AG08395 (cell line): ENCODE measurements at regions not wholly inside any gene's neighbourhood (a gene's known extent, or its start where the extent isn't known, plus 50 kb on each side); places are given as distances from the start of the nearest gene placed in this dataset.
A peak's percentile ranks its signal among the peaks of the same experiment; 100 is the strongest.

ENCODE experiments used
- DNase-seq: peaks from one replicate; pipeline ENCODE4 v3.0.0; 2012; ENCODE audit warnings: mixed read lengths, low spot score

GRCh38 chr18:43482136-43482535 lies 204.8 kb upstream of the SYT4 start:
- no peak for DNase-seq

GRCh38 chr18:43482600-43482999 lies 205.3 kb upstream of the SYT4 start:
- DNase-seq: no peak

DNA sequence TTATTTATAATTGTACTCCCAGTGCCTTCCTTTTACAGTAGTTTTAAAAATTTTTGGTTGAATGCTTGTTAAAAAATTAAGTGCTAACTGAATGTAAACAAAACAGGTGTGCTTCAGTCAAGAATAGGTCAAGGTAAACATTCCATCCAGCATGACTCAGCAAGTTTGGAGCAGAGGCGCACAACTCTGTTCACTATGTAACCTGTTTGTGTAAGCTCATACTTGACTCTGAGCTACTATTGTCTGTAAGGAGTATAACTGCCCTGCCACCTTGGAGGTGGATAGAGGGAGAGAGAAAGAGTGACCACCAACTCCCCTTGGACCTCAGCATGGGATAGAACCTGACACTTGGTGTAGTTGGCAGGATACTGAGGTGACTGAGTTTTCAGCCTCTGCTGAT lies 207.4 kb upstream of the SYT4 start:
- DNase-seq: no peak

GRCh38 chr18:43485545-43485963 lies 208.3 kb upstream of the SYT4 start:
- no peak for DNase-seq

DNA sequence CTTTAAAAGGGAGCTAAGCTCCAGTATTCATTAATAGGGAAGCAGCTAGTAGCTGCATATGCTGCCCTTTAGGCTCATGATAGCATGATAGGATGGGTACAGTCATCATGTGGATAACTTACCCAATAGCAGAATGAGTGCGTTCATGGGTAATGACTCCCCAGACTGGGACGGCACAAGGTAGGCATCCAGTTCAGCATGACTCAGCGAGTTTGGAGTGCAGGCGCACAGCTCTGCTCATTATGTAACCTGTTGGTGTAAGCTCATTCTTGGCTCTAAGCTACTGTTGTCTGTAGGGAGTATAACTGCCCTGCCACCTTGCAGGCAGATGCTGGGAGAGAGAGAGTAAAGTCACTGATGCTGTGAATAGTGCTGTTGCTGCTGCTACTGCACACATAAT lies 209.2 kb upstream of the SYT4 start:
- DNase-seq: no peak

- DNase-seq: no peak
Observed at GRCh38 chr18:43501099-43501498, 223.8 kb upstream of the SYT4 start.

- DNase-seq: no peak
Observed at GRCh38 chr18:43506935-43507334, 229.6 kb upstream of the SYT4 start.

DNA sequence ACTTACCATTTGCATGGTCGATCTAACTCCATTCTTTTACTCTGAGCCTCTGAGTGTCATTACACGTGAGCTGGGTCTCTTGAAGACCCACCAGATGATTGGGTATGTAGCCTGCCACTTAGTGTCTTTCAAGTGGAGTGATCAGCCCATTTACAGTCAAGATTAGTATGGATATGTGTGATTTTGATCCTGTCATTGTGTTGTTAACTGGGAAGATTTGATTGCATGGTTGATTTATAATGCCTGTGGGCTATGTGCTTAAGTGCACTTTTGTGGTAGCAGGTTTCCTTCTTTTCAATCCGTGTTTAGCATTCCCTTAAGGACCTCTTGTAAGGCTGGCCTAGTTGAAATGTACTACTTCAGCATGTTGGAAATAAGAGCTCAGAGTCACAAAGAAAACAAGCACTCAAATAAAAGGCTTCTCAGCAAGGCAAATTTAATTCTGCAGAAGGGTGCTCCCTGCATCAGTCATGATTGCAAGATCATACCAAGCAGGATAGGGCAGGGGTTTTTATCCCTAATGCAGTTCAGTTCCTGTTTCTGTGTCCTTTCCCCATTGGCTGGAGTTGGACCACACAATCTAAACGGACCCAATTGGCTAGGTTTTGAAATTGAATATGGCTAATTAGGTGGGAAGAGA lies 230.7 kb upstream of the SYT4 start:
- DNase-seq: no peak

DNA sequence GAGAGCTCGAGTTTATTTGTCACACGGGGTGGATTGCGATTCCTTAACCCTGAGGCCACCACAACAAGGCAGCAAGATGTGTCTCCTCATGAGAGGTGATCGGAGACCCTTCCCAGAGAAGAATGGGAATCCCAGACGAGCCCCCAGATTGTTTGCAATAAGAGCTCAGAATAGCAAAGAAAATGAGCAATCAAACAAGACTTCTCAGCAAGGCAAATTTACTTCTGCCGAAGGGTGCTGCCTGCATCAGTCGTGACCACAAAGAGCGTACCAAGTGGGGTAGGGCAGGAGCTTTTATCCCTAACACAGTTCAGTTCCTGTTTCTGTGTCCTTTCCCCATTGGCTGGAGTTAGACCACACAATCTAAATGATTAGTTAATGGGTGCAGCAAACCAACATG lies 237.5 kb upstream of the SYT4 start:
- DNase-seq: no peak

DNA sequence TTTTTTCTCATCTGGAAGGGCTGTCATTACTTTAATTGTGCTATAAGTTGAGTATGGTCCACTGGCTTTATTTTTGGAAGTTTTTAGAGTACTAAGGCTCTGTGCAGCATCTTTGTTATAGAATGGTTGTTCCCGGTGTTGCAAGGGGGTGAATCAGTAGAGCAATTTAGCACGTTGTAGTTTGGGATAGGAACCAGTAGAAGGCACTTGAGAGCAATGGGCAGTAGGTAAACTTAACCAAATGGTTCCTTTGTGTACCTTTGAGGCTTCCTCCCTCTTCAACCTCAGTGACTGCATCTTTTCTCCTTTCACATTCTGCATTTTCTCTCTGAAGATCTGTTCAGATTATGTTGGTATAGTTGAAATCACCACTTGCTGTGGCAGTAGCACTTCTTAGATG lies 238.2 kb upstream of the SYT4 start:
- no peak for DNase-seq

DNA sequence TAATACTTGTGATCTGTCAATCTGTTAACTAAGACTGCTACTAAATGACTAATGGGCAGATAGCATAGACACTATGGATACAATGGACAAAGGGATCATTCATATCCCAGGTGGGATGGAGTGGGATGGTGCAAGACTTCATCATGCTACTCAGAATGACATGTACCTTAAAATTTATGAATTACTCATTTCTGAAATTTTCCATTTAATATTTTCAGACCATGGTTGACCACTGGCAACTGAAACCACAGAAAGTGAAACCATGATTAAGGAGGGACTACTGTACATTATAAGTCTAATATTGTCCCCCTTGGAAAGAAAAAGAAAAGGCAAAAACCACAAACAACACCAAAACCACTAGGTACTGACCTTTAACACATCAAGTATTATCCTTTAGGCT lies 247.0 kb upstream of the SYT4 start:
- DNase-seq: no peak

- no peak for DNase-seq
Observed at GRCh38 chr18:43525169-43525568, 247.9 kb upstream of the SYT4 start.

DNA sequence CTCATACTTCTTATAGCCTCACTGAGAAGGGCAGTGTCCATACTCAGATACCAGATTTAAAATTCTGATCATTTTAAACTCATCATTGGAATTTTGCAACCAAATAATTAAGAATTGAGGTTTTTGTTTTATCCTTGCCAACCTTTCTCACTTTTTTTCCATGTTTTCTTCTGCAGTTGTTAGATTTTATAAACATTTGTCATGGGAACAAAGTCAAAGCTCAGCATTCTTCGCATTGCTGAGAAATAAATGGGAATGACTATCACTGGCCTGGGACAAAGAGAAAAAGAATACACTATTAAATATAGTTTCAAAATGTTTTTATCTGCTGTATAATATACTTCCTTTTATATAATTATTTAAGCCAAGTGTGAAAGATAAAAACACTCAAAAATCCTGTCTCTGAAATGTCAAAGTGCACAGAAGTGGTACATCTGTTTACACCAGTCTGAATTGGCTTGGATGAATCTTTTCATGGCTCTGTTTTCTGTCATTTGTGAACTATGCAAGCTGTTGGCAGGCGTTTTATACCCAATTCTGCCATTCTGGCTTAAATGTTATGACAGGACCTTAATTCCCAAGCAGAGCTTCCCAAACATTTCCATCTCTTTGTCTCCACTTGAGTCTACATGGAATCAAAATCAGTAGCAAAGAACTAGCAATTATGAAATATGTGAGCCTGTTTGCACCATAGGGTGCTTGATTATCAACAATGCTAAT lies 249.3 kb upstream of the SYT4 start:
- DNase-seq: no peak

DNA sequence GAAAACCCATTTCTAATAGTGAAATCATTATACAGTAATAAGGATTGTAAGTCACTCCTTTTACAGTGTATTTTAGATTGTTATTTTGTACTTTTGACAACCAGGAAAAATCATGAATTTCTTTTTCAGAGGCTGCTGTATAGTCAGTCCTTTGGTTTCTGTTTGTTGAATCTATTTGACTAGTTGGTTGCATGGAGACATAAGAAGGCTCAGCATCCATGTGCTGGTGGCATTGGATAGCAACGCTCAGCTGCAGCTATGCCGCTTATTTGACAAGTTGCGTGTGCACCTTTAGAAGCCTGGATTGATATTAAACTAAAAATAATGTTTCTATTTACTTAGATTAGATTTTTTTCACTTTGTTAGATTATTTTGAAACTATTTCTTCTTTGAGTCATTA lies 254.1 kb upstream of the SYT4 start:
- DNase-seq: no peak

DNA sequence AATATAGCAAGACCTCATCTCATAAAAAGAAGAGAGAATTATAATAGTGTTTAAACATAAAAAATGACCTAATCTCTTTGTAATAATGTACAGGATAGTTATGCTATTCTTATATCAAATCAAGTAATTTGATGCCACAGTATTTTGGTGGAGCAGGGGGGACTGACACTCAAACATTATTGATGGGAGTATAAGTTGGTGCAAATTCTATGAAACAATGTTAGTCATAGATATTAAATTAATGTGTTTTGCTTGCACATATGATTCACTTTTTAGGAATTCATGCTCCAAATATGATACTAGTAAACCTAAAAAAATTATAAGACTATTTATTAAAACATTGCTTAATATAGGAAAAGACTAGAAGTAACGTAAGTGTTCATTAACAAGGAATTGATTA lies 256.1 kb upstream of the SYT4 start:
- DNase-seq: no peak

- DNase-seq: no peak
Observed at GRCh38 chr18:43534511-43534910, 257.2 kb upstream of the SYT4 start.

GRCh38 chr18:43539862-43540261 lies 262.6 kb upstream of the SYT4 start:
- DNase-seq: no peak

- no peak for DNase-seq
Observed at GRCh38 chr18:43542016-43542415, 264.7 kb upstream of the SYT4 start.

DNA sequence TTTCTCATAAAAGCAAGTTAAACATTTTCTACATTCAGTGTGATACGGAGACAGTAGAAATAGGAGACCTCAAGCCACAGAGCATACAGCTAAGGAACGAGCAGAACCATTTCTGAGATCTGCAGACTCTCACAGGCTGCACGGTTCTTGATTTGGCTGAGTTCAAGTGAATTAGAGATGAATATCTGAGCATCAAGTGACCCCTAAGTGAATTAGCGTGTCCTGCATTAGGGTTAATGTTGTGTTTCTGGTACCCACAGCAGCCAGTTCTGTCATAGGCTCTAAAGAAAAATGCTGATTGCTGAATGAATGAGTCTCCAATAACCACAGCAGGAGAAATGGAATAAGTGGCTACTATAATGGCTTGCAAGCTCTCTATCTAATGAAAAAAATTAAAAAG lies 265.9 kb upstream of the SYT4 start:
- no peak for DNase-seq

GRCh38 chr18:43547456-43547855 lies 270.2 kb upstream of the SYT4 start:
- no peak for DNase-seq

DNA sequence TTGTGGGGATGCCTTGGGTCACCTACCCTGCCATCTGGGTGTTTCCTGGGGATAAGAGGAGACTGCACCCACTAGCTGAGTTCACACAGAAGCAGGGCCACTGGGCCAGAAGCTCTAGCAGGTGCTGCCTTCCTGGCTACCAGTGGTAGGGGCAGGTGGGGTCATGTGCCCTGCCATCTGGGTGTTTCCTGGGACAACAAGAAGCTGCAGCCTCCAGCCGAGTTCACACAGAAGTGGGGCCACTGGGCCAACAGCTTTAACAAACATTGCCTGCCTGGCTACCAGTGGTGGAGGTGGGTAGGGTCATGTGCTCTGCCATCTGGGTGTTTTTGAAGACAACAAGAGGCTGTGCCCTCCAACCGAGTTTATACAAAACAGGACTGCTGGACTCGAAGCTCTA lies 282.2 kb upstream of the SYT4 start:
- DNase-seq: no peak

DNA sequence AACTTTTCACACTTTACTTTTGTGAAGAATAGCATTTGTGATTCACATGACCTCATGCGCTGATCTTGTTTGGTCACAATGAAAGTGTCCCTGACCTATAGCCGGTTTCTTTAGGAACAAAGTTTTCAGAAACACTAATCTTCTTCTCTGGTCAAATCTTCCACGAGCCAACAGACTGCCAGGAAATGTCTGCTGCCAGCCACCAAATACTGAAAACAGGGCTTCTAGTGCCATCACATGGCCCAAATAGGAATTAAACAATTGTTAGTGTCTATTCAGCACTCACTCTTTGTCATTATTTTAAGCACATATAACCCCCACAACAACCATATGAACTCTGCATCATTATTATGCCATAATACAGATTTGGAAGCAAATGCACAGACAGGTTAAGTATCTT lies 286.5 kb upstream of the SYT4 start:
- peak; percentile 51 for DNase-seq

DNA sequence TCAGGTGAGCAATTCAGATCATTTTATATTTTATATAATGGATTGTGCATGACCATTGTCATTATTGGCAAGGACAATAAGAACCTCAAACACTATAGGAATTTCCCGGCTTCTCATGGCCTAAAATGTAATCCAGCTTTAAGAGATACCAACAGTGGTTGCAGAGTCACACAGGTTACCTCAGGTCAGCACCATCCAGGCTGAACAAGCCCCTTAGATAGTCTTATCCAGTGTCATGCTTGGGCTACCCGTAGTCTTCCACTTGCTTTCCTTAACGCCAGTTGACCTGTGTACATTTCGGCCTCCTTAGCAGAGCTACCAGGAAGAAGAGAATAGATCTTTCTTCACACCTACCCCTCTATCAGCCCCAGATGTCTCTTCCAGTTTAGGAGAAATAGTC lies 293.3 kb upstream of the SYT4 start:
- DNase-seq: no peak

DNA sequence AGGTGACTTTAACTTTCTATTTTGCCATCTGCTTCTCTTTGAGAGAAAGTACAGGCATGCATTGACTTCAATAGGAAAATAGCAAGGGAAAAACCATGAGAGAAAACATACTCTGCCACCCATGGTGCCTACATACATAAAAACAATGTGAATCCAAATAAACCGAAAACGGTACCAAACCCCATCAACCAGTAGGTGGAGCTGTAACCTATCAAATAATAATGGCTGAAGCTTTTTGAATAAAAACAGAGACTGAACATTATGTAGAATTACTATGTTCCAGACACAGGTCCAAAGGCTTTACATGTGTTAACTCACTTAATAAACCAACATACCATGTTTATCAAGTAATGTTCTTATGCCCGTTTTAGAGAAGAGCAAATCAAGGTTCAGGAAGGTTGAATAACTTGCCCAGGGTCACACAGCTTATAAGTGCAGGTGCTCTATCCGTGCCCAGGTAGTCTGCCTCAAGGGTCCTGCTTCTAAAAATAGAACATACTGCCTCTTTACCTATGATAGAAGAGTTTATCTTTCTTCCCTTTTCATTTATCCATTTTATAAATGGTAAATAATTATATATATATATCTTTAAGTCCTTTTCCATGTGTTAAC lies 293.9 kb upstream of the SYT4 start:
- DNase-seq: peak; percentile 58
